ELR (cell line): ENCODE measurements at regions not wholly inside any gene's neighbourhood (a gene's known extent, or its start where the extent isn't known, plus 50 kb on each side); places are given as distances from the start of the nearest gene placed in this dataset.
"Not testable (repeated sequence)": the region's sequence is repeated elsewhere in the genome, so short reads cannot be mapped to it uniquely, and the experiment has no call there.

Experiments used
- DNase-seq: peaks from one replicate; pipeline ENCODE4 v3.0.0-alpha.2; 2015; ENCODE audit warnings: low read depth

DNA sequence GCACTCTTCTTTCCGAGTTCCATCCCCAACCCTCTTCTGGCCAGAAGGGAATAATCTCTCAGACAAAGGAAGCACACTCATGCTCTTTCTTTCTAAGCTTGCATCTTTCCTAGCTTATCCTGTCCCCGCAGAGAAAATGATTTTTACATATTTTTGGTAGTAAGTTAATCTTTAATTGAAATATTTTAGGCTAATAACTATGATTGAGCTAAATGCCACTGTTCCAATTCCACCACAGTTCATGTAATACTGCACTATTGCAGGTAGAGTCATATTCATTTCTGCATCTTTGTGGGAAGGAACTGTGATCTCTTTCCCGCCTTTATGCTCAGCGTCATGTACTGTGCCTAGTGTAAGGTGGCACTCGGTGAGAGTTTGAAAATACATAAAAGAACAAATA, 158.9 kb upstream of the FOXG1 start:
- DNase-seq, result peak; percentile 5

DNA sequence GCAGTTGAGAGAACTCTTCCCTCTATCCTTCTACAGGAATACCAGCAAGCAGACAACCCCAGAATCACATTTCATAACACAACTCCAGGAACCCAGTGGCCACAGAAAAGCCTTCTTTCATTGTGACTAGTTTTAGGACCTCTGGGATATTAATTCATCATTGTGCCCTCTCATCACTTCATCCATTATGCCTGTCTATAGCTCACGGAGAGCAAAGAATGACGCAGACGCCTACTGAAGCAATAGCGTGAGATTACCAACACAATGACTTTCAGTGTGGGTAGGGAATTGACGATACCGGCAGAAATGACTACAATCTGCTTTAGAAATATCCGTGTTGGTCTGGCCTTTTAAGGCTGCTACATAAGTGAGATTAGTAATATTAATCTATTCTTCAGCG, 158.1 kb upstream of the FOXG1 start:
- no peak for DNase-seq

DNA sequence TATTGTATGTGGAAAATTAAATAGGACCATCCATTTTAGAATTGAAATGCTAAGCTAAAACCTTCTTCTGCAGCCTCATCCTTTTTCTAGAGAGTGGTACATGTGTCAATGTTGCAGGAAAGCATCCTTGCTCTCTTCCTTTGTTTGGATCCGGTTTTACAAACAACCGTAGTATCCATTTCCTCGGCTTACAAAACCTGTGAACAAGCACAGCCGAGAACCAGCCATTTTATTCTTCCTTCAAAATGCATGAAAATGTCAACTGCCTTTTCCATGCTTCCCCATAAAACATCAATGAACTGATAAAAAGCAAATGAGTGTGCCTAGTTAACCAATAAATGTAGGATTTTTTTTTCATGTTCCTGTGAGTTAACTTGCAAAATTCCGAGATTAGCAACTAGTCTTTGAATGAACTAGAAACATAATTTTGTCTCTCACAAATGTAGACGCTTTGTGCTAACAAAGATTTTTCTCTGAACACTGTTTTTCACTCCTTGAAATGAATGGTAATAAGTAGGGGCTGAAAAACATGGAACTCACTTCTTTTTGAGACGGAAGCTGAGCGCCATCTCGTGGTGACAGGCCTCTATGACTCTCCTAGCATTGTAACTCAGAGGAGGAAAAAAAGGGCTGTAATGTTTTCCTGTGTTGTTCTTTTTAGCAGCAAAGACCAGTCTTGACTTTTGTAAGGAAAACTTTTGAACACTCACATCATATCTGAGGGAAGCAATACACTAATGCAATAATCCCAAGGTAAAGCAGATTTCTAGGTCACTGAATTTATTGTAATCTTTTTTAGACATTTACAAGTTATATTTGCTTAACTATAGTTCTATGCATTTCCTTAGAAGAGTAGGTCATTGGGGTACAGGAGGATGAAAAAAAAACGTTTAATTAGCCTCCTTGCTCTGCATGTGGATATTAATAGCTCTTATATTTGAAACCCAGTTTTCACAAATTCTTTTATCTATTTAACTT, 157.4 kb upstream of the FOXG1 start:
- peak; percentile 60 for DNase-seq

DNA sequence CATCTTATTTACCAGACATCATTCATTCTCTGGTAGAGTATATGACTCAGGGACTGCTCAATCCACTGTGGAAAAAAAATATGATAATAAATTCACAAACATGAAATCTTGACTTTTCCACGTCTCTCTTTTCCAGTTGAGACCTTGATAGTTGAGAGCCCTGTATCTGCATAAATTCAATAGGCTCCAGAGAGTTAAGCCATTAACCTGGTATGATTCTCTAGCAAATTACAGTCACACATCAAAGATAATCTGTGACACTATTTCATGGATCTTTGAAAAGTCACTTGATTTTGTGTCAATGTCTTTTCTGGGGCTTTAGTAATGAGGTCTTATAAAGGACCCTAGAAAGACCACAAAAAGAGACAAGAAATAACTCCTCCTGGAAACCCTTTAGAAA, 154.2 kb upstream of the FOXG1 start:
- DNase-seq, result no peak

- DNase-seq, result no peak
Measured at GRCh38 chr14:28613532-28613931, 153.1 kb upstream of the FOXG1 start.

- DNase-seq, result no peak
Measured at GRCh38 chr14:28626780-28627179, 139.8 kb upstream of the FOXG1 start.

DNA sequence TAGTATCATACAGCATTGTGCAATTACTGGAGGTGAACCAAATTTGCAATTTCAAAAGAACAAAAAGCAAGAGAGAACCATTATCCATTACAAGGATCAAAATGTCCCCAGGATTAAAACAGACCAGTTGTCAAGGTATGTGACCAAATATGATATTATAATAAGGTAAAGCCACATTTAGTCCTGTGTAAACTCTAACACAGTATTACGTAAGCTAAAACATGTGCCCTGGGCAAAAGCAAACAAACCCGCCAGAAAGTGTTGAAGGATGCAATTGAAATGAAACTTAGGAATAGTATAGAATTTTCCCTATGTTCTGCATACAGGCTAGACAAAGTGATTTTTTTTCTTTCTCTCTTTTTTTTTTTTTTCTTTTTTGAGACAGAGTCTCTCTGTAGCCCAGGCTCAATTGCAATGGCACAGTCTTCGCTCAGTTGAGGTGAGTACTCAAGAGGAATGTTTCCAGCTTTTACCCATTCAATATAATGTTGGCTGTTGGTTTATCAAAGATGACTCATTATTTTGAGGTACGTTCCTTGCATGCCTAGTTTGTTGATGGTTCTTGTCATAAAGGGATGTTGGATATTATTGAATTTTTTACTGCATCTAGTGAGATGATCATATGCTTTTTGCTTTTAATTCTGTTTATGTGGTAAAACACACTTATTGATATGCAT, 137.1 kb upstream of the FOXG1 start:
- peak; percentile 12 for DNase-seq

GRCh38 chr14:28630100-28630499, 136.5 kb upstream of the FOXG1 start:
- DNase-seq, result no peak

DNA sequence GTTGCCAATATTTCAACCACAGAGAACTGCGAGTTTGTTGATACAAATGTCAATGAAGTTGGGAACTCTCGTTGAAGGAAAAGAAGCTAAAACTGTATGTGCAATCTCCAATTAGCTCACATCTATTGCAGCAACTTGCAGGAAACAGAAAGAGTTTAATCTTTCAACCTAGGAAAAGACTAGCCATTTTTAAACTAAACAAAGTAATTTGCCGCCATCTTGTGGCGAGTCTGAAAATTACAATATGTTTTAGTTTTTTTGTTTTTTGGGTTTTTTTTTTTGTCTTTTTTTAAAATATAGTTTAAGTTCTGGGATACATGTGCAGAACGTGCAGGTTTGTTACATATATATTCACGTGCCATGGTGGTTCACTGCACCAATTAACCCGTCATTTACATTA, 131.2 kb upstream of the FOXG1 start:
- DNase-seq, result peak; percentile 40

DNA sequence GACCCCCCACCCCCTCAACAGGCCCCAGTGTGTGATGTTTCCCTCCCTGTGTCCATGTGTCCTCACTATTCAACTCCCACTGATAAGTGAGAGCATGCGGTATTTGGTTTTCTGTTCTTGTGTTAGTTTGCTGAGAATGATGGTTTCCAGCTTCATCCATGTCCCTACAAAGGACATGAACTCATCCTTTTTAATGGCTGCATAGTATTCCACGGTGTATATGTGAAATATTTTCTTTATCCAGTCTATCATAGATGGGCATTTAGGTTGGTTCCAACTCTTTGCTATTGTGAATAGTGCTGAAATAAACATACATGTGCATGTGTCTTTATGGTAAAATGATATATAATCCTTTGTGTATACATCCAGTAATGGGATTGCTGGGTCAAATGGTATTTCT, 130.8 kb upstream of the FOXG1 start:
- not testable (repeated sequence) for DNase-seq

- DNase-seq, result not testable (repeated sequence)
Measured at GRCh38 chr14:28641189-28641588, 125.4 kb upstream of the FOXG1 start.

DNA sequence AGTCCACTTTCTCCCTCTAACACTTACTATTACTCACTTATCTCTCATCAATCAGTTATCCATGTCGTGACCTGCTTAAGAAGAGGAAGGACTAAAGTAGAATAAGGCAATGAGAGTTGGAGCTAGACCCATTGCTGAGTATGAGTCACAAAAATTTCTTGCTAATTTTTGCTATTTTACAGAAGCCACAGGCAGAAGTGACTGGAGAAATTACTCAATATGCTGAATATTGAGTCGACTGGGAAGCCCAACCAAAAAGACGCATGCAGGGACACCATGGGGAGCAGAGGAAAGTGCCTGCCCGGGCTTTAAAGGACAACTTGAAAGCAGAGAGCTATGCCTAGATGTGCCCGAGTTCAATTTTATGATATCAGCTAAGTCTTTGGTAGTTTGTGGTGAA, 115.4 kb upstream of the FOXG1 start:
- peak; percentile 85 for DNase-seq

DNA sequence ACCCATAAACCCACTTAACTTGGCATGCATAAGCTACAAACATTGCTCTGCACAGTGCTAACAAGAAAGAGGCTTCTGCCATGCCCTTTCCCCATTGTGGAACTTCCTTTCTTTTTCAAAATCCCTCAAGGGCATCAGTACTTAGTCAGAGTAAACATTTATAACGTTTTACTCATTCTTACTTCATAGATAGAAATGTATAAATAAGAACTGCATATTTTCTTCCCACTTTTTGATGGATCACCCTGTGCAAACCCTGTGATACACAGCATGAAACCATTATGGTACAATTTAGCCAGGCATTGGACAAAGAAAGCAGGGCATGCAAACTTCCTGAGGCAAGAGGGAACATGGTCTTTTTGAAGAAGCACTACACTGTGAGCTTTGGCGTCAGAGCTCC, 113.8 kb upstream of the FOXG1 start:
- peak; percentile 88 for DNase-seq

GRCh38 chr14:28653521-28653920, 113.1 kb upstream of the FOXG1 start:
- DNase-seq, result peak; percentile 58

- peak; percentile 13 for DNase-seq
Measured at GRCh38 chr14:28656704-28657255, 109.8 kb upstream of the FOXG1 start.

GRCh38 chr14:28661171-28661772, 105.3 kb upstream of the FOXG1 start:
- peak; percentile 90 for DNase-seq

DNA sequence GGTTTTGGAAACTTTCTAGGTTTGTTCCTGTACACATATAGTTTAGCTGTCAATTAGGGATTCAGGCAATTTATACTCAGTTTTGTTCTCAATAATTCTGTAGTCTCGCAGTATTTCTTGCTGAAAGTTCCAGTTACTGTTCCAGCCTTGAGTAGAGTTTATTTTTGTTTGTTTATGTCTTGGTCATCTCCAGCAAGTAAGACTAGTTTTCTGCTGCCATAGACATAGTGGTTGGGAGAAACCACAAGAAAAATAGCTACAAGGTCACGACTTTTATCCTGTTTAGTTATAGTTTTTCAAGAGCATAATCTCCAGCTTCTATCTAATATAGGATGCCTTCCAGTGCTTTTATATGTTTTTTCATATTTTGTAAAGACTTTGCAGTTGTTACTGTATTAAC, 99.6 kb upstream of the FOXG1 start:
- DNase-seq, result peak; percentile 30

DNA sequence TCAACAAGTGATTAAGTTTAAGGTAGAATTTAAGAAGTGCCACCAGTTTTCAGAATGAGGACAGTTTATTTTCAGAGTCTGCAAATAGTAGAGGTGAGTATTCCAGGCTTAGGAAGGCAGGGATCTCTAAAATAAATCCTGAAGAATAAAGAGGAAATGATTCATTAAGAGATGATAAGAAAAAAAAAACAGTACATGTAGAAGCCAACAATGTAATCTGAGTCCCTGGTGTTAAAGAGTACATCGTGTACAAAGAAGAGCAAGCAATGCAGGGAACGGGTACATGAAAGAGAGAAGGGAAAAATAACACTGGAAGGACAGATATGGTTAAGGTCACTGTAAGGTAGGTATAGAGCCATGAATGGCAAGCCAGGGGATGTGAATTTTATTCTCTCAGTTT, 95.2 kb upstream of the FOXG1 start:
- DNase-seq, result peak; percentile 66

DNA sequence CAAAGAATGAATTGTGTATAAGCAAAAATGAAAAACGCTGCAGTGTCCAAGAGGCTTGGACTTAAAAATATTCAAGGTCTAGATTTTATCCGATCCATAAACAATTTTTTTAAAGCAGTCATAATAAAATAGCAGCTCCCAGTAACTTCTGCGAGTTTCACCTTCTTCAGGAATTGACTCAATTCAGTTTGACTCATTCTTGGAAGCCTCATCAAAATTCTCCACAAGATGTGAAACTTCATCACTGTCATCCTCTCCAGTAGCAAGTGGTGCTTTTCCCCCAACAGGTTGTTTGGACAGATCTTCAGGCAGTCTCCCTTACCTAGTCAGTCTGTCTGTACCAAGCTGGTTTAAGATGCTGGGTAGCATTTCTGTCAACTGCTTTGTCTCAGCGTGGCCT, 93.5 kb upstream of the FOXG1 start:
- peak; percentile 59 for DNase-seq

- peak; percentile 87 for DNase-seq
Measured at GRCh38 chr14:28676479-28676878, 90.1 kb upstream of the FOXG1 start.

GRCh38 chr14:28677381-28677780, 89.2 kb upstream of the FOXG1 start:
- peak; percentile 22 for DNase-seq

- no peak for DNase-seq
Measured at GRCh38 chr14:28678887-28679286, 87.7 kb upstream of the FOXG1 start.

DNA sequence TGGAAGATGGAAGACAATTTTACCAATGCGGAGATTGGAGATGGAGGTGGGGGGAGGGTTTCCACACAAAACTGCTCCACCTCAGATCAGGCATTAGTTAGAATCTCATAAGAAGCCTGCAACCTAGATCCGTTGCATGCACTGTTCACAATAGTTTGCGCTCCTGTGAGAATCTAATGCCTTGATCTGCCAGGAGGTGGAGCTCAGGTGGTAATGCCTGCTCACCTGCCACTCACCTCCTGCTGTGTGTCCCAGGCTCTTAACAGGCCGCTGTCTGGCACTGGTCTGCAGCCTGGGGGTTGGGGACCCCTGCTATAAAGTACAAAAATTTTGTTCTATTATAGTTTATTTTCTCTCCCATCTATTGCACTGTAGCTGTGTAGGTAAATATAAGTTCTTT, 84.9 kb upstream of the FOXG1 start:
- no peak for DNase-seq
